ENCODE measurements at regions not wholly inside any gene's neighbourhood (a gene's known extent, or its start where the extent isn't known, plus 50 kb on each side); places are given as distances from the start of the nearest gene placed in this dataset.

DNA sequence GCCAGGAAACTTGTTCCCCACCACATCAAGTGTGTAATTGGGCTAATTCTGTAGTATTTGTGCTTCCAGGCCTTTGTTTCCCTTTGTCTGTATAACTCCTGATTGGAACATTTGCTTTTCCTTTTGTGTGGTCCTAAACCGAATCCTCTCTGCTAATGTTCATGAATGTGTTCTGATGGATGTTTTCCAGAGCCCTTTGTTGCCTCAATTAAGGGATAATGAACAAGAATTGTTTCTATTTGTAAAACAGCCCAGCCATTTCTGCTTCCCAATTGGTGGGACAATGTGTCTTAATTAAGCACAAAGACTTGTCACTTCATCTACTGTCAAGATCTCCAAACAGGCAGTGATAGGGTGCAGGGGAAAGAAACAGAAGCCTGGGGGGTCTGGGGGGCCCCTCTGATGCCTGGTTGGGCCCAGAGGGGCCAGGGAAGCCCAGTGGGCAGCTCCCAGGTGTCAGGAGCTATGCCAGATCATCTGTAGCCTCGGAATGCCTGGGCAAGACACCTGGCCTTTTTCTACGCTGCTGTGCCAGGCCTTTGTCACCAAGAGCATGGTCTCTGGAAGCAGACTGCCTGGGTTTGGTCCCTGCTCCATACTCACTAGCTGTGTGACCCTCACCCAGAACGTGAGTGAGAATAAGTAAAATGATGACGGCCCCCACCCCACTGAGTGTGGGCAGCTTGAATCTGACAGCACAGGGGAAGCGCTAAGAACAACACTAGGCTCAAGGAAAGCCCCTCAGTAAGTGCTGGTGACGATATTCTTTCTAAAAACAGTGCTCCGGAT is 116.6 kb upstream of the PRR20G start:
- Histone ChIP-seq H3K4me3 (replicated peaks in 1 of 2; ENCODE audit: low read depth in 1 of 2, low read length in 2 of 2) (no peak overlapping the region), H3K36me3 (ENCODE audit: control insufficient read depth in 1 of 2, insufficient read depth in 2 of 2, low read length in 2 of 2) (no peaks in the 10 kb centered on the region), H2AFZ (ENCODE audit: low read depth, low read length, poor library complexity, severe bottlenecking) (no peak overlapping the region), H3K79me2 (ENCODE audit: insufficient read depth, low read length) (no peaks in the 10 kb centered on the region), H3K4me2 (ENCODE audit: low read length) (no peak overlapping the region), H4K20me1 (ENCODE audit: insufficient read depth) (no peaks in the 10 kb centered on the region), H3K27me3 (ENCODE audit: insufficient read depth, low read length) (no peaks in the 10 kb centered on the region), H3K9me3 (ENCODE audit: control insufficient read depth in 1 of 2, insufficient read depth in 1 of 2, low read depth in 1 of 2, low read length in 2 of 2) (no peaks in the 10 kb centered on the region), H3K4me1 (ENCODE audit: control insufficient read depth in 1 of 2, insufficient read depth in 2 of 2, low read length in 2 of 2) (peaks cover 16 to 48% of the 10 kb centered on the region in 2 experiments), H3K9ac (ENCODE audit: low read length) (no peak overlapping the region), H3K27ac (ENCODE audit: low read depth, low read length) (no peak overlapping the region), H3K9me2 (ENCODE audit: insufficient read depth) (no peaks in the 10 kb centered on the region)
- CTCF ChIA-PET, result interaction anchor here (1.0 to 1.8 kb wide), 2 partner anchors 141 to 150 kb away, joined by 3 to 4 read pairs; no protein-coding TSS in a partner anchor
- no peak for ATAC-seq
- no TSS peak for BruUV-seq (replicated peaks)
- intact Hi-C loops (cut with micrococcal nuclease), result no loop called here
- DNase-seq (ENCODE audit: low read depth, low spot score), result no peak
- TF ChIP-seq SIN3A (IDR thresholded peaks at IDR 0.05; ENCODE audit: low read depth) (no peak), TCF7L2 (IDR thresholded peaks at IDR 0.05; ENCODE audit: borderline replicate concordance, extremely low read depth, insufficient read depth, insufficient read length) (no peak), POLR2AphosphoS5 (IDR thresholded peaks at IDR 0.05; ENCODE audit: low read depth, low read length) (no peak), CEBPB (IDR thresholded peaks at IDR 0.05; ENCODE audit: low read depth) (no peak), EZH2phosphoT487 (IDR thresholded peaks at IDR 0.05; ENCODE audit: borderline replicate concordance) (no peak), SP1 (IDR thresholded peaks at IDR 0.05; ENCODE audit: low read depth) (no peak), EZH2 (IDR thresholded peaks at IDR 0.05) (no peak), ZBTB33 (IDR thresholded peaks at IDR 0.05; ENCODE audit: extremely low read depth, insufficient replicate concordance, low read length) (no peak), YY1 (IDR thresholded peaks at IDR 0.05; ENCODE audit: extremely low read depth, insufficient replicate concordance, low read depth, low read length) (no peak)
- TF ChIP-seq, protein P1, sequence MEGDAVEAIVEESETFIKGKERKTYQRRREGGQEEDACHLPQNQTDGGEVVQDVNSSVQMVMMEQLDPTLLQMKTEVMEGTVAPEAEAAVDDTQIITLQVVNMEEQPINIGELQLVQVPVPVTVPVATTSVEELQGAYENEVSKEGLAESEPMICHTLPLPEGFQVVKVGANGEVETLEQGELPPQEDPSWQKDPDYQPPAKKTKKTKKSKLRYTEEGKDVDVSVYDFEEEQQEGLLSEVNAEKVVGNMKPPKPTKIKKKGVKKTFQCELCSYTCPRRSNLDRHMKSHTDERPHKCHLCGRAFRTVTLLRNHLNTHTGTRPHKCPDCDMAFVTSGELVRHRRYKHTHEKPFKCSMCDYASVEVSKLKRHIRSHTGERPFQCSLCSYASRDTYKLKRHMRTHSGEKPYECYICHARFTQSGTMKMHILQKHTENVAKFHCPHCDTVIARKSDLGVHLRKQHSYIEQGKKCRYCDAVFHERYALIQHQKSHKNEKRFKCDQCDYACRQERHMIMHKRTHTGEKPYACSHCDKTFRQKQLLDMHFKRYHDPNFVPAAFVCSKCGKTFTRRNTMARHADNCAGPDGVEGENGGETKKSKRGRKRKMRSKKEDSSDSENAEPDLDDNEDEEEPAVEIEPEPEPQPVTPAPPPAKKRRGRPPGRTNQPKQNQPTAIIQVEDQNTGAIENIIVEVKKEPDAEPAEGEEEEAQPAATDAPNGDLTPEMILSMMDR (IDR thresholded peaks at IDR 0.05 in 2 of 3, conservative IDR thresholded peaks at IDR 0.05 in 1 of 3; ENCODE audit: borderline replicate concordance in 1 of 3, insufficient read depth in 1 of 3, low read depth in 2 of 3, low read length in 2 of 3), result no peak
- RAD21 ChIA-PET (ENCODE audit: low non-redundant PET in 1 of 2, low total read pairs in 2 of 2, uncharacterized antibody in 2 of 2, unreplicated experiment in 2 of 2), result no interaction called here
- POLR2A ChIA-PET, result no interaction called here

All from HCT116 (cell line).